Posterior cingulate gyrus (tissue), 11 donors: ENCODE measurements at regions not wholly inside any gene's neighbourhood (a gene's known extent, or its start where the extent isn't known, plus 50 kb on each side); places are given as distances from the start of the nearest gene placed in this dataset.
"Not testable (repeated sequence)": the region's sequence is repeated elsewhere in the genome, so short reads cannot be mapped to it uniquely, and the experiment has no call there.

ENCODE experiments used
- DNase-seq, 10 donors: peaks; one replicate each; pipeline versions ENCODE4 v3.0.0 to v3.0.0-alpha.2; 2020 to 2021; ENCODE audit warnings: mixed read lengths in 3 of 10
- intact Hi-C: fragments of 100-400 bp; cut with DNase I; formaldehyde crosslinking; loops from one replicate; pipeline ENCODE4 v1.15.1; 2023

GRCh38 chr1:47491341-47491753, 53.5 kb downstream of the FOXD2 start:
- peak in 1 of 10 donors; percentile 77 for DNase-seq
- intact Hi-C loops: no loop called here

- intact Hi-C loops: no loop called here
- peak in 1 of 10 donors; percentile 25 for DNase-seq
Observed at GRCh38 chr1:47495176-47495713, 57.4 kb downstream of the FOXD2 start.

GRCh38 chr1:47498551-47498950, 60.7 kb downstream of the FOXD2 start:
- intact Hi-C loops: no loop called here
- DNase-seq: no peak

- peak in 1 of 10 donors; percentile 13 for DNase-seq
- intact Hi-C loops: no loop called here
Observed at GRCh38 chr1:47501069-47501468, 63.2 kb downstream of the FOXD2 start.

- intact Hi-C loops: no loop called here
- DNase-seq: peak in 2 of 10 donors; percentile 37 to 58
Observed at GRCh38 chr1:47502746-47503370, 65.0 kb downstream of the FOXD2 start.

- DNase-seq, intact Hi-C loops: not testable (repeated sequence)
Observed at GRCh38 chr1:47504840-47505239, 67.0 kb downstream of the FOXD2 start.

GRCh38 chr1:47505267-47505666, 67.4 kb downstream of the FOXD2 start:
- intact Hi-C loops: no loop called here
- peak in 1 of 10 donors; percentile 42 for DNase-seq

GRCh38 chr1:47506053-47506452, 68.2 kb downstream of the FOXD2 start:
- intact Hi-C loops: no loop called here
- no peak for DNase-seq

- peak in 1 of 10 donors; percentile 25 for DNase-seq
- intact Hi-C loops: no loop called here
Observed at GRCh38 chr1:47507144-47507543, 69.3 kb downstream of the FOXD2 start.

- peak in 3 of 10 donors; percentile 13 to 80 (median 75) for DNase-seq
- intact Hi-C loops: no loop called here
Observed at GRCh38 chr1:47507881-47508701, 70.2 kb downstream of the FOXD2 start.

GRCh38 chr1:47508702-47509431, 71.0 kb downstream of the FOXD2 start:
- intact Hi-C loops: no loop called here
- DNase-seq: peak in 2 of 10 donors; percentile 45 to 75

- intact Hi-C loops: no loop called here
Observed at GRCh38 chr1:47510282-47510811, 72.5 kb downstream of the FOXD2 start.

GRCh38 chr1:47511825-47512224, 74.0 kb downstream of the FOXD2 start:
- no peak for DNase-seq
- intact Hi-C loops: no loop called here

More at GRCh38 chr1:47510282-47510811, 72.5 kb downstream of the FOXD2 start:
- peak in 2 of 10 donors; percentile 10 to 23 for DNase-seq

- DNase-seq: peak in 1 of 10 donors; percentile 42
- intact Hi-C loops: no loop called here
Observed at GRCh38 chr1:47513393-47513792, 75.5 kb downstream of the FOXD2 start.

- peak in 1 of 10 donors; percentile 4 for DNase-seq
- intact Hi-C loops: no loop called here
Observed at GRCh38 chr1:47514229-47514628, 76.4 kb downstream of the FOXD2 start.

GRCh38 chr1:47515164-47515789, 77.4 kb downstream of the FOXD2 start:
- intact Hi-C loops: no loop called here
- peak in 2 of 10 donors; percentile 17 to 62 for DNase-seq

- no peak for DNase-seq
- intact Hi-C loops: no loop called here
Observed at GRCh38 chr1:47517946-47518345, 80.1 kb downstream of the FOXD2 start.

GRCh38 chr1:47519491-47519890, 81.6 kb downstream of the FOXD2 start:
- intact Hi-C loops: no loop called here
- no peak for DNase-seq

GRCh38 chr1:47519971-47520370, 82.1 kb downstream of the FOXD2 start:
- DNase-seq: peak in 1 of 10 donors; percentile 41
- intact Hi-C loops: no loop called here
